IMR-90 (cell line): ENCODE measurements at regions not wholly inside any gene's neighbourhood (a gene's known extent, or its start where the extent isn't known, plus 50 kb on each side); places are given as distances from the start of the nearest gene placed in this dataset.

Experiments used
- ATAC-seq: fragments of 200-7000 bp; cut with Tn5 transposase; 2 replicates; pipeline ENCODE4 v1.9.1; 2020; ENCODE audit warnings: low read depth, mild to moderate bottlenecking, moderate library complexity
- BruUV-seq: library from RNA; stranded (reverse); fragments of 400-500 nt; replicated peaks from 2 replicates; lab custom pipeline; 2021; lab: Mats Ljungman, UMichigan
- CTCF ChIA-PET: fragments of 300-600 bp; formaldehyde crosslinking; extraction: SDS; loops from one replicate; lab custom pipeline; 2021; ENCODE audit warnings: antibody characterized with exemption; lab: Yijun Ruan, JAX
- POLR2A ChIA-PET: fragments of 300-600 bp; sonication (Branson Sonifier 250); formaldehyde crosslinking; loops from one replicate; lab custom pipeline; 2022; ENCODE audit warnings: antibody characterized with exemption; ENCODE audit not compliant: unreplicated experiment; lab: Charles Lee
- DNase-seq: peaks from one replicate; pipeline ENCODE4 v3.0.0; 2013
- H2AFZ ChIP-seq: replicated peaks from 2 replicates; pipeline ENCODE3; 2013; ENCODE audit warnings: low read length, mild to moderate bottlenecking; ENCODE audit not compliant: poor library complexity
- H2AK5ac ChIP-seq: 2 replicates; pipeline ENCODE4 v1.6.1; 2013; ENCODE audit warnings: low read depth, low read length, inconsistent platforms
- H2AK9ac ChIP-seq: replicated peaks from 2 replicates; pipeline ENCODE3; 2013; ENCODE audit warnings: mild to moderate bottlenecking, low read depth, low read length, moderate library complexity; ENCODE audit not compliant: poor library complexity
- H2BK120ac ChIP-seq: 2 replicates; pipeline ENCODE4 v1.6.1; 2013; ENCODE audit warnings: low read depth, low read length, inconsistent platforms
- H2BK15ac ChIP-seq: 3 replicates; pipeline ENCODE4 v1.6.1; 2013; ENCODE audit warnings: low read depth, low read length, inconsistent platforms
- H2BK20ac ChIP-seq: 2 replicates; pipeline ENCODE4 v1.6.1; 2013; ENCODE audit warnings: low read depth, mild to moderate bottlenecking, inconsistent platforms, low read length, moderate library complexity
- H2BK5ac ChIP-seq: 2 replicates; pipeline ENCODE4 v1.6.1; 2013; ENCODE audit warnings: mild to moderate bottlenecking, low read depth, low read length, inconsistent platforms; ENCODE audit not compliant: poor library complexity, severe bottlenecking
- H3K14ac ChIP-seq: replicated peaks from 2 replicates; pipeline ENCODE4 v1.6.1; 2013; ENCODE audit warnings: low read depth, low read length, inconsistent platforms
- H3K18ac ChIP-seq: 2 replicates; pipeline ENCODE4 v1.6.1; 2013; ENCODE audit warnings: low read depth, low read length, control low read depth
- H3K23ac ChIP-seq: 2 replicates; pipeline ENCODE4 v1.6.1; 2013; ENCODE audit warnings: low read depth, low read length, inconsistent platforms
- H3K27ac ChIP-seq: 2 replicates; pipeline ENCODE4 v1.5.1; 2013; ENCODE audit warnings: mild to moderate bottlenecking, control low read depth, low read length; ENCODE audit not compliant: insufficient read depth
- H3K27me3 ChIP-seq: 2 replicates; pipeline ENCODE4 v1.6.1; 2013; ENCODE audit warnings: low read length; ENCODE audit not compliant: control insufficient read depth, insufficient read depth
- H3K36me3 ChIP-seq: 2 replicates; pipeline ENCODE4 v1.6.1; 2013; ENCODE audit warnings: low read length, mixed read lengths; ENCODE audit not compliant: control insufficient read depth, insufficient read depth
- H3K4ac ChIP-seq: 2 replicates; pipeline ENCODE4 v1.6.1; 2013; ENCODE audit warnings: low read depth, low read length, inconsistent platforms
- H3K4me1 ChIP-seq: 2 replicates; pipeline ENCODE4 v1.6.1; 2013; ENCODE audit warnings: low read length, mixed read lengths; ENCODE audit not compliant: control insufficient read depth, insufficient read depth
- H3K4me2 ChIP-seq: 2 replicates; pipeline ENCODE4 v1.6.1; 2013; ENCODE audit warnings: low read depth, mild to moderate bottlenecking, control low read depth, low read length, moderate library complexity
- H3K4me3 ChIP-seq: 2 replicates; pipeline ENCODE4 v1.5.1; 2013; ENCODE audit warnings: low read depth, mild to moderate bottlenecking, control low read depth, low read length, moderate library complexity; ENCODE audit not compliant: insufficient read depth
- H3K56ac ChIP-seq: 2 replicates; pipeline ENCODE4 v1.6.1; 2013; ENCODE audit warnings: low read length, inconsistent platforms; ENCODE audit not compliant: insufficient read depth; ENCODE audit errors: extremely low read depth
- H3K79me1 ChIP-seq, 2 experiments: 2 replicates each; pipeline ENCODE4 v1.6.1; 2013; ENCODE audit warnings: low read length in 2 of 2, inconsistent platforms in 1 of 2, low read depth in 1 of 2
- H3K9ac ChIP-seq: 2 replicates; pipeline ENCODE4 v1.6.1; 2013; ENCODE audit warnings: low read depth, low read length, control low read depth
- H3K9me1 ChIP-seq: 2 replicates; pipeline ENCODE4 v1.6.1; 2013; ENCODE audit warnings: low read length, inconsistent platforms; ENCODE audit not compliant: insufficient read depth
- H3K9me3 ChIP-seq: 2 replicates; pipeline ENCODE4 v1.6.1; 2013; ENCODE audit warnings: low read length; ENCODE audit not compliant: control insufficient read depth, insufficient read depth
- H4K20me1 ChIP-seq: 2 replicates; pipeline ENCODE4 v1.6.1; 2013; ENCODE audit warnings: low read length, inconsistent platforms; ENCODE audit not compliant: insufficient read depth
- H4K5ac ChIP-seq: 2 replicates; pipeline ENCODE4 v1.6.1; 2013; ENCODE audit warnings: mild to moderate bottlenecking, low read depth, low read length, control low read depth
- H4K8ac ChIP-seq, 2 experiments: 2 replicates each; pipeline ENCODE4 v1.6.1; 2013; ENCODE audit warnings: low read depth in 2 of 2, low read length in 2 of 2, control low read depth in 1 of 2, inconsistent platforms in 1 of 2
- H4K91ac ChIP-seq: 2 replicates; pipeline ENCODE4 v1.6.1; 2013; ENCODE audit warnings: low read depth, low read length, inconsistent platforms; ENCODE audit not compliant: insufficient read depth
- MAFK ChIP-seq: IDR thresholded peaks from 2 replicates; pipeline ENCODE4 v1.6.1; 2012; ENCODE audit warnings: low read depth, low read length, improper control_type of control experiment
- WGBS, 2 experiments: methylation state at CpG; one replicate each; pipeline versions ENCODE4 v1.1.5 to v1.1.7; 2013; ENCODE audit warnings: missing lambda C conversion rate in 2 of 2; ENCODE audit not compliant: insufficient read length in 1 of 2; ENCODE audit errors: extremely low coverage in 2 of 2; 5-methylcytosine and 5-hydroxymethylcytosine counted together
- dilution Hi-C: fragments of 300-500 bp; cut with HindIII; formaldehyde crosslinking; loops from one replicate; pipeline ENCODE4 v1.14.3; 2018; ENCODE audit warnings: low sequenced_read_pairs; ENCODE audit not compliant: unreplicated experiment
- in situ Hi-C: fragments of 300-500 bp; cut with MboI; formaldehyde crosslinking; loops from 3 replicates; pipeline ENCODE4 v1.14.3; 2019; ENCODE audit warnings: low sequenced_read_pairs, inconsistent platforms, mixed read lengths
- intact Hi-C: fragments of 100-400 bp; cut with micrococcal nuclease; formaldehyde crosslinking; loops from 2 replicates; pipeline ENCODE4 v1.10.0; 2022
- TF ChIP-seq, protein P1 (sequence below): conservative IDR thresholded peaks from 2 replicates; pipeline ENCODE4 v1.5.1; 2012; ENCODE audit warnings: mild to moderate bottlenecking, low read depth, low read length, improper control_type of control experiment

DNA sequence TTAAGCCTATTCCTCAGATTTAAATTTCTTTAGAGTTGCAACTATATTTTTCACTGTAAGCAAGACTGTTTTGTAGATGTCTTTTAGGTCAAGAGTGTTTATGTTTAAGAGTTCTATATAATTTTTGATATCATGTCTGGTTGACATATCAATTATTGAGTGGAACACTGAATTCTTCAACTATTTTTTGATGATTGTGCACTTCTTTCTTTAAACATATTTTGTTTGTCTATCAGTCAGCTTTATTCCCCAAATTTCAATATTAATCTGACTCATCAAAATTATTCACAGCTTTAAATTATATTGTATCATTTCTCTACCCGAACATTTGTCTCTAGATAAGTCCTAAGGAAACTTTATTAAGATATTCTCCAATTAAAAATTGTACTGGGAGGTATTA, 933.6 kb upstream of the ROBO1 start:
- POLR2A ChIA-PET: no interaction called here
- Histone ChIP-seq H2AK9ac (no peak overlapping the region), H3K9me3 (peaks cover 10% of the 10 kb centered on the region), H2BK15ac (no peak overlapping the region), H4K91ac (no peak overlapping the region), H2AFZ (no peak overlapping the region), H4K20me1 (no peaks in the 10 kb centered on the region), H3K18ac (no peak overlapping the region), H3K14ac (no peak overlapping the region), H3K36me3 (no peaks in the 10 kb centered on the region), H3K9ac (no peak overlapping the region), H3K9me1 (no peaks in the 10 kb centered on the region), H2AK5ac (no peak overlapping the region), H3K27me3 (no peaks in the 10 kb centered on the region), H3K27ac (no peak overlapping the region), H3K4me1 (no peaks in the 10 kb centered on the region), H2BK5ac (no peak overlapping the region), H3K23ac (no peak overlapping the region), H4K5ac (no peak overlapping the region), H4K8ac (no peak overlapping the region), H3K4ac (no peak overlapping the region), H3K4me3 (no peak overlapping the region), H2BK20ac (no peak overlapping the region), H2BK120ac (no peak overlapping the region), H3K4me2 (no peak overlapping the region), H3K79me1 (no peaks in the 10 kb centered on the region), H3K56ac (no peak overlapping the region)
- in situ Hi-C loops (no loop called here), intact Hi-C loops (no loop called here), dilution Hi-C loops (no loop called here)
- DNase-seq (no peak), ATAC-seq (no peak)
- TF ChIP-seq, protein P1, sequence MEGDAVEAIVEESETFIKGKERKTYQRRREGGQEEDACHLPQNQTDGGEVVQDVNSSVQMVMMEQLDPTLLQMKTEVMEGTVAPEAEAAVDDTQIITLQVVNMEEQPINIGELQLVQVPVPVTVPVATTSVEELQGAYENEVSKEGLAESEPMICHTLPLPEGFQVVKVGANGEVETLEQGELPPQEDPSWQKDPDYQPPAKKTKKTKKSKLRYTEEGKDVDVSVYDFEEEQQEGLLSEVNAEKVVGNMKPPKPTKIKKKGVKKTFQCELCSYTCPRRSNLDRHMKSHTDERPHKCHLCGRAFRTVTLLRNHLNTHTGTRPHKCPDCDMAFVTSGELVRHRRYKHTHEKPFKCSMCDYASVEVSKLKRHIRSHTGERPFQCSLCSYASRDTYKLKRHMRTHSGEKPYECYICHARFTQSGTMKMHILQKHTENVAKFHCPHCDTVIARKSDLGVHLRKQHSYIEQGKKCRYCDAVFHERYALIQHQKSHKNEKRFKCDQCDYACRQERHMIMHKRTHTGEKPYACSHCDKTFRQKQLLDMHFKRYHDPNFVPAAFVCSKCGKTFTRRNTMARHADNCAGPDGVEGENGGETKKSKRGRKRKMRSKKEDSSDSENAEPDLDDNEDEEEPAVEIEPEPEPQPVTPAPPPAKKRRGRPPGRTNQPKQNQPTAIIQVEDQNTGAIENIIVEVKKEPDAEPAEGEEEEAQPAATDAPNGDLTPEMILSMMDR: no peak
- peak; percentile 76 for TF ChIP-seq MAFK
- no CpG with 5 or more reads among the region's 1 CpG for WGBS, 2 experiments
- no TSS peak for BruUV-seq
- CTCF ChIA-PET: no interaction called here
